OCI-LY1 (cell line): ENCODE measurements at regions not wholly inside any gene's neighbourhood (a gene's known extent, or its start where the extent isn't known, plus 50 kb on each side); places are given as distances from the start of the nearest gene placed in this dataset.

Experiments
- H2AFZ ChIP-seq: fragments of 200-600 bp; sonication (generic), shearing (Covaris generic); 2 replicates; pipeline ENCODE4 v1.6.0; 2014; ENCODE audit warnings: antibody characterized with exemption, mild to moderate bottlenecking, low read length
- H3F3A ChIP-seq: fragments of 200-600 bp; sonication (generic), shearing (Covaris generic); 2 replicates; pipeline ENCODE4 v1.6.0; 2014; ENCODE audit warnings: mild to moderate bottlenecking, antibody characterized with exemption, low read length, moderate library complexity; ENCODE audit not compliant: insufficient read depth
- H3K27ac ChIP-seq: fragments of 200-600 bp; sonication (generic); 2 replicates; pipeline ENCODE4 v1.5.1; 2014; ENCODE audit warnings: low read length, mixed run types, mild to moderate bottlenecking, low read depth; ENCODE audit not compliant: poor library complexity, severe bottlenecking
- H3K27me3 ChIP-seq: fragments of 200-600 bp; sonication (generic); 2 replicates; pipeline ENCODE4 v1.6.0; 2014; ENCODE audit warnings: antibody characterized with exemption, mild to moderate bottlenecking, low read length, moderate library complexity; ENCODE audit not compliant: insufficient read depth
- H3K36me3 ChIP-seq: fragments of 200-600 bp; sonication (generic); 2 replicates; pipeline ENCODE4 v1.6.1; 2014; ENCODE audit warnings: mild to moderate bottlenecking, antibody characterized with exemption, low read length, moderate library complexity, mixed read lengths; ENCODE audit not compliant: insufficient read depth
- H3K4me1 ChIP-seq: fragments of 200-600 bp; sonication (generic); 2 replicates; pipeline ENCODE4 v1.5.1; 2014; ENCODE audit warnings: mild to moderate bottlenecking, low read length, moderate library complexity; ENCODE audit not compliant: insufficient read depth, severe bottlenecking
- H3K4me2 ChIP-seq: fragments of 200-600 bp; sonication (generic), shearing (Covaris generic); 2 replicates; pipeline ENCODE4 v1.6.1; 2014; ENCODE audit warnings: low read length
- H3K4me3 ChIP-seq: fragments of 200-600 bp; sonication (generic); 2 replicates; pipeline ENCODE4 v1.5.1; 2014; ENCODE audit warnings: low read length, low read depth, mild to moderate bottlenecking, mixed read lengths; ENCODE audit not compliant: poor library complexity, severe bottlenecking
- H3K79me2 ChIP-seq: fragments of 200-600 bp; shearing (Covaris generic); 2 replicates; pipeline ENCODE4 v1.6.1; 2016; ENCODE audit warnings: mixed run types, low read length, mixed read lengths; ENCODE audit not compliant: insufficient read depth
- H3K9ac ChIP-seq: fragments of 200-600 bp; sonication (generic), shearing (Covaris generic); 2 replicates; pipeline ENCODE4 v1.6.1; 2014; ENCODE audit warnings: mild to moderate bottlenecking, low read length, mixed read lengths
- H3K9me2 ChIP-seq: fragments of 200-600 bp; sonication (generic), shearing (Covaris generic); 2 replicates; pipeline ENCODE4 v1.6.1; 2014; ENCODE audit warnings: low read depth, mild to moderate bottlenecking, low read length, mixed read lengths
- H3K9me3 ChIP-seq: fragments of 200-600 bp; shearing (Covaris generic); 2 replicates; pipeline ENCODE4 v1.6.1; 2014; ENCODE audit warnings: low read length, mixed read lengths
- H4K20me1 ChIP-seq: fragments of 200-600 bp; sonication (generic), shearing (Covaris generic); 2 replicates; pipeline ENCODE4 v1.6.0; 2016; ENCODE audit warnings: mild to moderate bottlenecking, low read length; ENCODE audit not compliant: insufficient read depth
- CTCF ChIP-seq: fragments of 200-600 bp; sonication (generic), shearing (Covaris generic); IDR thresholded peaks from 2 replicates; pipeline ENCODE4 v1.5.1; 2017; ENCODE audit warnings: mild to moderate bottlenecking, antibody characterized with exemption, low read length, moderate library complexity, mixed read lengths
- EZH2 ChIP-seq: fragments of 200-600 bp; sonication (generic), shearing (Covaris generic); IDR thresholded peaks from 2 replicates; pipeline ENCODE4 v1.8.0; 2017; ENCODE audit warnings: borderline replicate concordance, mixed run types, mild to moderate bottlenecking, antibody characterized with exemption, low read length, moderate library complexity, mixed read lengths

- Histone ChIP-seq H3K4me1 (no peaks in the 10 kb centered on the region), H3K9me3 (no peaks in the 10 kb centered on the region), H3K4me2 (no peak overlapping the region), H2AFZ (no peak overlapping the region), H3F3A (no peaks in the 10 kb centered on the region), H4K20me1 (no peaks in the 10 kb centered on the region), H3K4me3 (no peak overlapping the region), H3K9ac (no peak overlapping the region), H3K9me2 (no peaks in the 10 kb centered on the region), H3K27me3 (no peaks in the 10 kb centered on the region; the same call in 1 of the 2 replicates), H3K79me2 (no peaks in the 10 kb centered on the region), H3K27ac (no peak overlapping the region), H3K36me3 (no peaks in the 10 kb centered on the region)
- TF ChIP-seq EZH2, result no peak
- TF ChIP-seq CTCF, result no peak
Measured at GRCh38 chr3:194221336-194221735, 85.4 kb downstream of the HES1 start.

GRCh38 chr3:194223951-194224350 lies 88.0 kb downstream of the HES1 start:
- Histone ChIP-seq H3K4me2 (no peak overlapping the region), H2AFZ (no peak overlapping the region), H4K20me1 (no peaks in the 10 kb centered on the region), H3K9me2 (no peaks in the 10 kb centered on the region), H3F3A (no peaks in the 10 kb centered on the region), H3K4me3 (no peak overlapping the region), H3K9me3 (no peaks in the 10 kb centered on the region), H3K27ac (no peak overlapping the region), H3K27me3 (no peaks in the 10 kb centered on the region; the same call in 1 of the 2 replicates), H3K79me2 (no peaks in the 10 kb centered on the region), H3K4me1 (no peaks in the 10 kb centered on the region), H3K9ac (no peak overlapping the region), H3K36me3 (no peaks in the 10 kb centered on the region)
- TF ChIP-seq EZH2, result no peak
- TF ChIP-seq CTCF, result no peak

GRCh38 chr3:194224471-194225417 lies 88.8 kb downstream of the HES1 start:
- Histone ChIP-seq H3F3A (no peaks in the 10 kb centered on the region), H3K4me1 (no peaks in the 10 kb centered on the region), H3K9me2 (no peaks in the 10 kb centered on the region), H3K9ac (no peak overlapping the region), H3K9me3 (no peaks in the 10 kb centered on the region), H3K27me3 (no peaks in the 10 kb centered on the region; the same call in 1 of the 2 replicates), H3K4me3 (no peak overlapping the region), H3K36me3 (no peaks in the 10 kb centered on the region), H3K4me2 (no peak overlapping the region), H3K27ac (no peak overlapping the region), H2AFZ (no peak overlapping the region), H3K79me2 (no peaks in the 10 kb centered on the region), H4K20me1 (no peaks in the 10 kb centered on the region)
- no peak for TF ChIP-seq CTCF
- TF ChIP-seq EZH2, result no peak
